ENCODE measurements at regions not wholly inside any gene's neighbourhood (a gene's known extent, or its start where the extent isn't known, plus 50 kb on each side); places are given as distances from the start of the nearest gene placed in this dataset.

DNA sequence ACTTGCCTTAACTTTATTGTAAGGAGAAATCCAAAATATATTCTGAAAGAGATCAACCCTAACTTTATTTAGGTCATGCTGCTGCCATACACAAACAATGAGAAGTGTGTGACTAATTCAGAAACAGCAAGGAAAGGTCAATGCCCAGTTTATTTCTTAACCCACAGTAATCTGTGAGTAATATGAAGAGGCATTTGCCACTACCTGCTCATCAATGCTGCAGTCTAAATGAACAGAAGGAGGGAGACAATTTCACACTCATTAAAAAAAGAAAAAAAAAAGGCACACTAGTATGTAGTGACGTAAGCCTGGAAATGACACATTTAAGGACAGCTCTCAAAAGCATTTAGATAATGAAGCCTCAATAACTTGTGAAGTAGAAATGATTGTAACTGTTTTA lies 90.5 kb upstream of the FOXN3 start:
- TF ChIP-seq, protein P1, sequence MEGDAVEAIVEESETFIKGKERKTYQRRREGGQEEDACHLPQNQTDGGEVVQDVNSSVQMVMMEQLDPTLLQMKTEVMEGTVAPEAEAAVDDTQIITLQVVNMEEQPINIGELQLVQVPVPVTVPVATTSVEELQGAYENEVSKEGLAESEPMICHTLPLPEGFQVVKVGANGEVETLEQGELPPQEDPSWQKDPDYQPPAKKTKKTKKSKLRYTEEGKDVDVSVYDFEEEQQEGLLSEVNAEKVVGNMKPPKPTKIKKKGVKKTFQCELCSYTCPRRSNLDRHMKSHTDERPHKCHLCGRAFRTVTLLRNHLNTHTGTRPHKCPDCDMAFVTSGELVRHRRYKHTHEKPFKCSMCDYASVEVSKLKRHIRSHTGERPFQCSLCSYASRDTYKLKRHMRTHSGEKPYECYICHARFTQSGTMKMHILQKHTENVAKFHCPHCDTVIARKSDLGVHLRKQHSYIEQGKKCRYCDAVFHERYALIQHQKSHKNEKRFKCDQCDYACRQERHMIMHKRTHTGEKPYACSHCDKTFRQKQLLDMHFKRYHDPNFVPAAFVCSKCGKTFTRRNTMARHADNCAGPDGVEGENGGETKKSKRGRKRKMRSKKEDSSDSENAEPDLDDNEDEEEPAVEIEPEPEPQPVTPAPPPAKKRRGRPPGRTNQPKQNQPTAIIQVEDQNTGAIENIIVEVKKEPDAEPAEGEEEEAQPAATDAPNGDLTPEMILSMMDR (IDR thresholded peaks at IDR 0.05; ENCODE audit: low read depth, low read length, poor library complexity, severe bottlenecking): no peak
- no peak for TF ChIP-seq EZH2phosphoT487 (IDR thresholded peaks at IDR 0.05; ENCODE audit: borderline replicate concordance, low read length)

Data from DOHH2 (cell line).